Right cardiac atrium (tissue), 5 donors: ENCODE measurements at regions not wholly inside any gene's neighbourhood (a gene's known extent, or its start where the extent isn't known, plus 50 kb on each side); places are given as distances from the start of the nearest gene placed in this dataset.
A peak's percentile ranks its signal among the peaks of the same experiment; 100 is the strongest.
"Not testable (repeated sequence)": the region's sequence is repeated elsewhere in the genome, so short reads cannot be mapped to it uniquely, and the experiment has no call there.

ENCODE experiments used
- ATAC-seq, 2 donors: fragments of 200-7000 bp; cut with Tn5 transposase; one replicate each; pipeline versions ENCODE4 v1.8.0 to v1.9.1; 2020; ENCODE audit warnings: moderate library complexity in 2 of 2, mild to moderate bottlenecking in 1 of 2
- DNase-seq, 3 donors: peaks; one replicate each; pipeline ENCODE4 v3.0.0-alpha.2; 2020
- H3K27ac ChIP-seq: one replicate; pipeline ENCODE4 v1.5.1; 2013; ENCODE audit warnings: mild to moderate bottlenecking, low read length, control low read depth, moderate library complexity
- H3K27me3 ChIP-seq: one replicate; pipeline ENCODE4 v1.6.1; 2013; ENCODE audit not compliant: control insufficient read depth, insufficient read depth
- H3K4me1 ChIP-seq: one replicate; pipeline ENCODE4 v1.6.1; 2013; ENCODE audit warnings: low read length; ENCODE audit not compliant: control insufficient read depth, insufficient read depth
- H3K4me3 ChIP-seq: one replicate; pipeline ENCODE4 v1.5.1; 2013; ENCODE audit warnings: low read length, control low read depth
- H3K9me3 ChIP-seq: one replicate; pipeline ENCODE4 v1.6.1; 2013; ENCODE audit warnings: low read length; ENCODE audit not compliant: control insufficient read depth
- WGBS: extraction: QIAGEN DNeasy Blood & Tissue Kit; methylation state at CpG from one replicate; pipeline ENCODE4 v1.1.7; 2013; 5-methylcytosine and 5-hydroxymethylcytosine counted together
- intact Hi-C, 4 donors: fragments of 100-400 bp; cut with DNase I; formaldehyde crosslinking; loops; one replicate each; pipeline versions ENCODE4 v1.11.0 to v1.14.0; 2022 to 2023
- donor health status: healthy with polysubstance abuse.
- donor health status: DM: no; HTN: yes; CAD: no.
- donor health status: DM: no; HTN: no; CAD: no.
- donor health status: DM: no; HTN: yes; CAD: no; lungs with severe emphysema.
- donor health status: DM: yes; HTN: yes; CAD: no.

DNA sequence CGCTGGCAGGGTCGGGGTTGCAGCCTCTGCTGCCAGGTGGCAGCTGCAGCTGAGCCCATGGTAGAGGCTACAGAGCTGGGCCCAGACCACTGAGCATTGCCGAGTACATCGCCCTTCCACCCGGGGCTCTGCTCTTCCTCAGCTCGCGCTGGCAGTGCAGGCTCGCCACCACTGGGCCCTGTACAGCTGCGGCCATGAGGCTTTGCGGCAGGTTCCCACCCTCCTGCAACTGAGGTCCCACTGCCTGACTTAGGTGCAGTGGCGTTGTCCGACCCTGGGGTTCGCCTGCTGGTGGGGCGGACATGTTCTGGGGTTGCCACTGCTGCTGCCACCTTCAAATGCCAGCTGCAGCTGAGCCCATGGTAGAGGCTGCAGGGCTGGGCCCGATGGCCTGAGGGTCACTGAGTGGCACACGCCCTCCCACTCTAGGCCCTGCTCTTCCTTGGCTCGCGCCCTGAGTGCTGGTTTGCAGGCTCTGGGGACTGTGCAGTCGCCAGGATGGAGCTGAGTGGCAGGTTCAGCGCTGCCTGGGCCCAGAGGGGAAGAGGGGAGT is 359.8 kb downstream of the FOXD4L6 start:
- H3K4me1 ChIP-seq, H3K27ac ChIP-seq, intact Hi-C loops, H3K27me3 ChIP-seq, ATAC-seq, H3K4me3 ChIP-seq, H3K9me3 ChIP-seq: not testable (repeated sequence)
- DNase-seq: peak in 2 of 3 donors; percentile 31 to 46
- WGBS: 85% methylated on average over 14 of the region's 20 CpGs

- H3K4me1 ChIP-seq, H3K4me3 ChIP-seq, H3K9me3 ChIP-seq, intact Hi-C loops, H3K27me3 ChIP-seq, ATAC-seq, H3K27ac ChIP-seq: not testable (repeated sequence)
- WGBS: 82% methylated on average over 21 of the region's 25 CpGs
- peak in 1 of 3 donors; percentile 20 for DNase-seq
Observed at GRCh38 chr9:40768178-40768577, 360.3 kb downstream of the FOXD4L6 start.

DNA sequence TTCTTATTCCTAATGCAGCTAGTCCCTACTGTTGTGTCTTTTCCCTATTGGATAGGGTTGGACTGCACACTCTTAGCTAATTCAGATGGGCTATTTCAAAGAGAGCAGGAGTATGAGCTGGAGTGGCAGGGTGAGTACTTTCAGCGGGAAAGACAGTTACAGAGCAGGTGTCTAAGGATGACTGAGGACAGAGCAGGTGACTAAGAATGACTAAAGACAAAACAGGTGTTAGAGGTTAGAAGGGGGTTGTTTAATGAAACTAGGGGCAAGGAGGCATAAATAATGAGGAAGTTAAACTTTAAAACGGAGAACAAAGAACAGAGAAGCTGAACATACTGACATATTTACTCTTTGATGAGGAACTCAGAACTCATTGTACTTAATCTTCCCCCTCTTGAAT is 373.5 kb downstream of the FOXD4L6 start:
- WGBS: 59% methylated on average over 1 of the region's 2 CpGs
- H3K27ac ChIP-seq, intact Hi-C loops, H3K9me3 ChIP-seq, H3K4me1 ChIP-seq, H3K4me3 ChIP-seq, H3K27me3 ChIP-seq, ATAC-seq, DNase-seq: not testable (repeated sequence)

GRCh38 chr9:40753288-40753687 is 375.2 kb downstream of the FOXD4L6 start:
- H3K27ac ChIP-seq, H3K9me3 ChIP-seq, ATAC-seq, H3K4me1 ChIP-seq, H3K4me3 ChIP-seq, H3K27me3 ChIP-seq, DNase-seq, intact Hi-C loops: not testable (repeated sequence)
- WGBS: 41% methylated on average over 3 of the region's 3 CpGs

- no CpG with 5 or more reads among the region's 1 CpG for WGBS
- not testable (repeated sequence) for ATAC-seq
Observed at GRCh38 chr9:40746921-40747485, 381.5 kb downstream of the FOXD4L6 start.

More at GRCh38 chr9:40746921-40747485, 381.5 kb downstream of the FOXD4L6 start:
- H3K4me3 ChIP-seq, H3K27me3 ChIP-seq, intact Hi-C loops, DNase-seq, H3K4me1 ChIP-seq, H3K9me3 ChIP-seq, H3K27ac ChIP-seq: not testable (repeated sequence)
